HG03025 (cell line): ENCODE measurements at regions not wholly inside any gene's neighbourhood (a gene's known extent, or its start where the extent isn't known, plus 50 kb on each side); places are given as distances from the start of the nearest gene placed in this dataset.
"Not testable (repeated sequence)": the region's sequence is repeated elsewhere in the genome, so short reads cannot be mapped to it uniquely, and the experiment has no call there.

Experiments used
- ATAC-seq: cut with Tn5 transposase; IDR thresholded peaks from one replicate; pipeline ENCODE4 v1.9.1; 2021; ENCODE audit warnings: mild to moderate bottlenecking, moderate library complexity; ENCODE audit not compliant: unreplicated experiment, low FRiP score

GRCh38 chr6:6412221-6412620 lies 91.8 kb upstream of the F13A1 start:
- no peak for ATAC-seq

GRCh38 chr6:6412700-6413099 lies 92.2 kb upstream of the F13A1 start:
- no peak for ATAC-seq

DNA sequence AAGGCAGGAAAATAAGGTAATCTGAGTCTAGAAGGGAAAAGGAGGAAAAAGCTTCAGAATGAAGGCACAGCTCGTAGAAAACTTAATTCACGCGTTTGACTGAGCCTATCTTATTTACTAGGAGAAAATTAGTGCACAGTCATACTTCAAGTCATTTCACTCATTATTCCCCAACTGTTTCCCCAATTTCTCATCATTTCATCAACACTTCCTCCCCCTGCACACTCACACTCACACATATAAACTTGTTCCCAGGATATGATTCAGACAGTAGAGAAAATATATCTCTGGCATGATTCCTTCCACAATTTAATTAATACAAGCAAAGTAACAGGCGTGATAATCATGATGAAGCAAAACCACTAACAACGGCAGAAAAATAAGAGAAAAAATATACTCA lies 94.5 kb upstream of the F13A1 start:
- no peak for ATAC-seq

- no peak for ATAC-seq
Measured at GRCh38 chr6:6417475-6417874, 97.0 kb upstream of the F13A1 start.

DNA sequence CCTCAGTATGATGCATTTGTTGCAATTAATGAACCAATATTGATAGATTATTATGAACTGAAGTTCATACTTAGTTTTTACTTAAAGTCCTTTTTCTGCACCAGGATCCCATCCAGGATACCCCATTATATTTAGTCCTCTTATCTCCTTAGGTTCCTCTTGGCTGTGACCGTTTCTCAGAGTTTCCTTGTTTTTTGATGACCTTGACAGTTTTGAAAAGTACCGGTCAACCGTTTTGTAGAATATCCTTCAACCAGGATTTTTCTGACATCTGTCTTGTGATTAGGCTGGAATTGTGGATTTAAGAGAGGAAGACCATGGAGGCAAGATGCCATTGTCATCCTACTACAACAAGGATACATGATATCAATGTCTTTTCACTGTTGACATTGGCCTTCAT lies 98.0 kb upstream of the F13A1 start:
- ATAC-seq = no peak

DNA sequence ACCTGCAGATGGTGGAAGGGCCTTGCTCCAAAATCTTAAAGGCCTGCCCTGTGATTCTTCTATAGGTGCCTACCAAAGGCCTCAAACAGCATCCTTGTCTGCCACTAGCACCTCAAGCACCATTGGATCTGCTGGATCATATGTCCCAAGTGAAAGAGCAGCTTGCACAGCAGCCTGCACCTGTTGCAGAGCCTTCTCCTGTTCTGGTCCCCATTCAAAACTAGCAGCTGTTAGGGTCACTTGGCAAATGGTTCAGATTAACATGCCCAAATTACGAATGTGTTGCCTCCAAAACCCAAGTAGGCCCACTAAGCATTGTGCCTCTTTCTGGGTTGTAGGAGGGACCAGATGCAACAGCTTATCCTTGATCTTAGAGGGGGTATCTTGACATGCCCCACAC lies 99.6 kb upstream of the F13A1 start:
- ATAC-seq = no peak

DNA sequence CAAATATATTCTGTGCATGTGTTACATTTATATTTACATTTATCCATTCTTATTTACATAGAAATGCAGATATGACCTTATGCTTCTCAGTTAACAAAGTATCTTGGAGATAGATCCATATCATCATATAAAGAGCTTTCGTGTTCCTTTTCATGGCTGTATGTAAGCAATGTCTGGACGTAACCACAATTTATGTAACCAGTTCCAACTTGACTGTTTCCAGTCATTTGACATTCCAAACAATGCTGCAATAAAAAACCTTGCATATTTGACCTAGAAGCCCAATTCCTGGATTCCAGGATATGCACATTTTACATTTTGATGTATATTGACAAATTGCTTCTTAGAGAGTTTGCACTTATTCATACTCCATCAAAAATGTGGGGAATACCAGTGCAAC lies 113.7 kb upstream of the F13A1 start:
- ATAC-seq = no peak

- no peak for ATAC-seq
Measured at GRCh38 chr6:6434723-6435122, 114.3 kb upstream of the F13A1 start.

DNA sequence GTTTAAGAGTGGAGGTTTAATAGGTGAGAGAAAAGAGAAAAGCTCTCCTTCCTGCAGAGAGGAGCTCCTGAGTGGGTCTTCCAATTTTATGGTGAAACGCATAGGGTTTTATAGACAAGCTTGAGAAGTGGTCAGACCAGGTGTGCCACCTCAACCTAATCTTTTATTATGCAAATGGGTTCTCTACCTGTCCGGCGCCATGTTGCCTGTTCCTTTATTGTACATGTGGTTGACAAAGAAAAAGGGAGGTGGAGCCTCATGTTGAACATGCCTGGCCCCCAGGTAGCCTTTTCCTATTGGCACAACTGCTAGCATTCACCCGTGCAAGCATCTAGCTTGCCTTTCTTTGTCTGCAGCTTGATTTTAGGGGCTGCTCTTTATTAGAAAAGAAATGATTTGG lies 115.9 kb upstream of the F13A1 start:
- no peak for ATAC-seq

GRCh38 chr6:6436946-6437345 lies 116.5 kb upstream of the F13A1 start:
- no peak for ATAC-seq

- ATAC-seq = no peak
Measured at GRCh38 chr6:6438286-6438685, 117.8 kb upstream of the F13A1 start.

DNA sequence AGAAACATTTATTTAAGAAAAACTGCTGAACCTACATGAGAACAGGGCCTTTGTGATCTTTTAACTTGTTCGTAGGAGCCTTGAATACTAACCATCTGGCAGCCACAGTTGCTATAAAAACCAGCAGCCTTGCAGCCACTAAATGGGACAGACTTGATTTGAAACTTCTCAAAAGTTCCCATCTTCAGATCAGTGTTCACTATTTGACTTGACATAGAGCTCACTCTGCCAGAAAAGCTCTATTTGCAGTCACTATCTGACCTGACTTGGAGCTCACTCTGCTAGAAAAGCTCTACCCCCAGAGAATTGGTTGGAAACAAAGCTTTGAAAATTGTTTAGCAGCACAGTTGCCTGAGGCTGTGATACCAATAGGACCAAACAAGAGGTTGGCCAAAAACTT lies 119.3 kb upstream of the F13A1 start:
- no peak for ATAC-seq

DNA sequence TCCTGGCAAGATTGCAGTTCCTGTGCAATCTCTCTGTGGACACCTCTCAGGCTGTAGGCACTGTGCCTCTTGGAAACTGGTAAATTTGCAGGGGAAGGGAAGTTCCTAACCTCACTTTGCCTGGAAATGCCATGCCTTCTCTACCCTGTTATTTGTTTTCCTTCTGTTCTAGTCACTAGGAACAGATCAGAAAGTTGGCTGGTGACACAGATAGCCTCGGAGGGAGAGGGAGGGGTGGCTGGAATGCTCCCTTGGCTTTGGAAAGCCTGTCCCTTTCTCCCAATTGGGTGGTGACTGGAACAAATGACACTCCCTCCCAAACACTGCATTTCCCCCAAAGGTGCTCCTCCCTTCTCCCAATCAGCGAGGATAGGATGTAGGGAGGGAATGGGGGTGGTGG lies 131.5 kb upstream of the F13A1 start:
- no peak for ATAC-seq

GRCh38 chr6:6453186-6453585 lies 132.7 kb upstream of the F13A1 start:
- ATAC-seq = no peak

DNA sequence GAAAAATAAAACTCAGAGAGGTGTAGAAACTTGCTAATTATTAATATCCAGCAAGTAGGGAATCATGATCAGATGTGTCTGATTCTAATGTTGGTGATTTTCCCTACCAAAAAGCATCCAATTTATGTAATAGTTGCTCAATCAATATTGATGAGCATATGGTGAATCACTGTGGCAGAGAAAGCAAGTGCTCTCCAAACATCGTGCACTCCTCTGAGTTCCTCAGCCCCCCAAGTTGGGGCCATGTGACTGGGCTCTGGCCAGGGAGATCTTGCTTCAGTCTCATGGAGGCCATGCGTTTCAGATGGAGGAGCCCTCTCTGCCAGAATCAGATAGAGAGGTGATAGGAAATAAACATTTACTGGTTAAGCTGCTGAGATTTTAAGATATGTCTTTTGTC lies 133.2 kb upstream of the LY86 start:
- no peak for ATAC-seq

DNA sequence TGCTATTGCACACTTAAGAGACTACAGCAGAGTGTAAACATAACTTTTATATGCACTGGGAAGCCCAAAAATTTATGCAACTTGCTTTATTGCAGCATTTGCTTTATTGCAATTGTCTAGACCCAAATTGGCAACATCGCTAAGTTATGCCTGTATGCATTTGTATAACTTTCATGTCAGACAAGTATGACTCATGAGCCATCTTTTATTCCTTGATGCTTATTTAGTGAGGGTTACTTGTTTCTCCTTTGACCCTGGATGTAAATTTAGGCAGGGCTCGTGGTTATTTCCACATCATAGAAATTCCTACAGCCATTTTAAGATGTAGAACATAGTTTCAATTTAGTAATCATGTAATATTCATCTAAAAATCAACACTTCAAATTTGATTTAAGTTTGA lies 130.3 kb upstream of the LY86 start:
- no peak for ATAC-seq

- ATAC-seq = not testable (repeated sequence)
Measured at GRCh38 chr6:6459963-6460362, 128.6 kb upstream of the LY86 start.

DNA sequence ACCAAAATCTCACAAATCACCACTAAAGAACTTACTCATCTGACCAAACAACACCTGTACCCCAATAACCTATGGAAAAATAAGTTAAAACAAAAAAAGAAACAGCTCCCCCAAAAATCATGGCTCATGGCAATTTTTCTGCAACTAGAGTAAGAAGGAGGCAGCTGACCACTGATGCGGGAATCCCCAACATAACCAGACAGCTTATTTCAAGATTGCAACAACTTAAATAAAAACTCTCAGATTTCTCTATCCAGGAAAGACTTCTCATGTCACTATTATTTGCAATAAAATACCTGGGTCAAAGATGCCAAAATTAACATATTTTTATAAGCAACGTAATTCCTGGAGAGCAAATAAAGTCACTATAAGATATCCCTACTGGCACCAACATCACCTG lies 128.1 kb upstream of the LY86 start:
- ATAC-seq = no peak

GRCh38 chr6:6461138-6461537 lies 127.4 kb upstream of the LY86 start:
- no peak for ATAC-seq

GRCh38 chr6:6466967-6467761 lies 121.4 kb upstream of the LY86 start:
- ATAC-seq = no peak

GRCh38 chr6:6469074-6469473 lies 119.4 kb upstream of the LY86 start:
- no peak for ATAC-seq

GRCh38 chr6:6470123-6470522 lies 118.4 kb upstream of the LY86 start:
- ATAC-seq = no peak

DNA sequence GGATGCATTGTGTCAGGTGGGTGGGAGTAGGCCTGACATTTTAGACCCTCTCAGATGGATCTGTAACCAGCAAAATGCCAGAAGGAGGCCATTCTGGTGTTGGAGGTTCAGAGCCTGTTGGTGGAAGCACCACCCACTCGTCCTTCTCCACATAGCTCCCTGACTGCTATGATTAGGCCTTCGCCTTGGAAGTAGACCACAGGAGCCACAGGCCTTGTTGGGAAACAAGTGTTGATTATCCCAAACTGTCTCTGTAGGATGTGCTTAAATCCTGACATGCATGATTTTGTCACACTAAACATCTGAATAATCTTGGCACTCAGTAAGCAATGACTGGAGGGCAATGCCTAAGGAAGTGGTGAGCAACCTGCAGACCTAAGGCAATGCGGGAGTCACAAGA lies 117.2 kb upstream of the LY86 start:
- ATAC-seq = no peak
